ENCODE measurements at regions not wholly inside any gene's neighbourhood (a gene's known extent, or its start where the extent isn't known, plus 50 kb on each side); places are given as distances from the start of the nearest gene placed in this dataset.

- Histone ChIP-seq H3K9me2 (no peaks in the 10 kb centered on the region), H3K36me3 (replicated peaks in 1 of 2; ENCODE audit: control insufficient read depth in 1 of 2, insufficient read depth in 2 of 2, low read length in 1 of 2) (no peaks in the 10 kb centered on the region), H3F3A (replicated peaks; ENCODE audit: insufficient read depth) (no peaks in the 10 kb centered on the region), H3K79me2 (ENCODE audit: insufficient read depth) (no peaks in the 10 kb centered on the region), H3K27me3 (ENCODE audit: insufficient read depth) (peaks cover 5% of the 10 kb centered on the region; the same call in 1 of the 2 replicates), H3K4me1 (ENCODE audit: control insufficient read depth in 1 of 2, insufficient read depth in 2 of 2, low read depth in 1 of 2, low read length in 1 of 2) (peaks cover 0 to 6% of the 10 kb centered on the region in 2 experiments; a peak in 2 of 4 replicates), H3K9me3 (no peaks in the 10 kb centered on the region), H3K4me2 (no peak overlapping the region), H2AFZ (ENCODE audit: low read depth) (no peak overlapping the region), H4K20me1 (ENCODE audit: insufficient read depth) (no peaks in the 10 kb centered on the region), H3K4me3 (ENCODE audit: low read depth in 2 of 2, low read length in 1 of 2) (no peak overlapping the region), H3K9ac (no peak overlapping the region), H3K27ac (ENCODE audit: low read depth in 2 of 2, low read length in 1 of 2) (no peak overlapping the region)
- no peak for TF ChIP-seq MXI1 (IDR thresholded peaks at IDR 0.05; ENCODE audit: low read depth, low read length)
- no peak for TF ChIP-seq MEF2A (IDR thresholded peaks at IDR 0.05; ENCODE audit: borderline replicate concordance, low read depth)
- no peak for TF ChIP-seq MAX (IDR thresholded peaks at IDR 0.05; ENCODE audit: low read depth)
- TF ChIP-seq CTCF (IDR thresholded peaks at IDR 0.05): no peak
- no peak for TF ChIP-seq EZH2phosphoT487 (IDR thresholded peaks at IDR 0.05; ENCODE audit: borderline replicate concordance, low read depth)
- no peak for TF ChIP-seq NFIC (IDR thresholded peaks at IDR 0.05; ENCODE audit: borderline replicate concordance)
- TF ChIP-seq IRF3 (IDR thresholded peaks at IDR 0.05; ENCODE audit: low read depth, low read length): no peak
- no peak for TF ChIP-seq GABPA (IDR thresholded peaks at IDR 0.05; ENCODE audit: low read depth)
- no peak for TF ChIP-seq YY1 (IDR thresholded peaks at IDR 0.05; ENCODE audit: low read depth)
- TF ChIP-seq PBX3 (IDR thresholded peaks at IDR 0.05): no peak
- no peak for TF ChIP-seq USF1 (IDR thresholded peaks at IDR 0.05; ENCODE audit: borderline replicate concordance, low read depth)
- no peak for TF ChIP-seq RFX5 (IDR thresholded peaks at IDR 0.05; ENCODE audit: low read length)
- no peak for TF ChIP-seq TEAD4 (IDR thresholded peaks at IDR 0.05; ENCODE audit: borderline replicate concordance, insufficient read depth)
- TF ChIP-seq RCOR1 (IDR thresholded peaks at IDR 0.05; ENCODE audit: low read length): no peak
- TF ChIP-seq FOSL2 (IDR thresholded peaks at IDR 0.05; ENCODE audit: borderline replicate concordance, low read depth): no peak
- no peak for TF ChIP-seq FOXM1 (IDR thresholded peaks at IDR 0.05; ENCODE audit: low read depth)
- TF ChIP-seq SMC3 (IDR thresholded peaks at IDR 0.05; ENCODE audit: low read depth, low read length): no peak
- no peak for TF ChIP-seq TCF12 (IDR thresholded peaks at IDR 0.05)
- TF ChIP-seq EP300 (IDR thresholded peaks at IDR 0.05; ENCODE audit: borderline replicate concordance in 1 of 2, low read depth in 1 of 2, low read length in 1 of 2): no peak
- DNase-seq: no peak
- CTCF ChIA-PET: no interaction called here
- WGBS (ENCODE audit: low lambda C conversion rate): 82% methylated on average over 8 of the region's 8 CpGs
- POLR2A ChIA-PET: no interaction called here
These were observed 135.9 kb downstream of the RAP2A start for GRCh38 chr13:97569841-97570240.
